GM18507 (cell line): ENCODE measurements at regions not wholly inside any gene's neighbourhood (a gene's known extent, or its start where the extent isn't known, plus 50 kb on each side); places are given as distances from the start of the nearest gene placed in this dataset.
"Not testable (repeated sequence)": the region's sequence is repeated elsewhere in the genome, so short reads cannot be mapped to it uniquely, and the experiment has no call there.

ENCODE experiments used
- DNase-seq: peaks from one replicate; pipeline ENCODE4 v3.0.0; 2011; ENCODE audit warnings: low read depth; ENCODE audit not compliant: insufficient read length; ENCODE audit errors: extremely low spot score
- FAIRE-seq: peaks from 2 replicates; lab custom pipeline; 2011; peaks lifted over from hg19 to GRCh38; lab: Jason Lieb, UNC

- no peak for FAIRE-seq
- DNase-seq, result no peak
Observed at GRCh38 chr16:47886139-47886538, 269.7 kb downstream of the ABCC12 start.

- DNase-seq (no peak), FAIRE-seq (no peak)
Observed at GRCh38 chr16:47885489-47885888, 270.3 kb downstream of the ABCC12 start.

GRCh38 chr16:47884116-47884725 lies 271.6 kb downstream of the ABCC12 start:
- no peak for DNase-seq
- FAIRE-seq, result no peak

- no peak for DNase-seq
- no peak for FAIRE-seq
Observed at GRCh38 chr16:47881574-47881973, 274.2 kb downstream of the ABCC12 start.

- FAIRE-seq (no peak), DNase-seq (no peak)
Observed at GRCh38 chr16:47880653-47881052, 275.1 kb downstream of the ABCC12 start.

GRCh38 chr16:47877166-47877565 lies 278.6 kb downstream of the ABCC12 start:
- DNase-seq, result no peak
- FAIRE-seq, result no peak

- FAIRE-seq (no peak), DNase-seq (no peak)
Observed at GRCh38 chr16:47876511-47876910, 279.3 kb downstream of the ABCC12 start.

- no peak for FAIRE-seq
- no peak for DNase-seq
Observed at GRCh38 chr16:47873434-47873833, 282.4 kb downstream of the ABCC12 start.

GRCh38 chr16:47872225-47872624 lies 283.6 kb downstream of the ABCC12 start:
- no peak for FAIRE-seq
- no peak for DNase-seq

GRCh38 chr16:47866423-47866822 lies 289.4 kb downstream of the ABCC12 start:
- DNase-seq (no peak), FAIRE-seq (no peak)

- no peak for FAIRE-seq
- no peak for DNase-seq
Observed at GRCh38 chr16:47865337-47865855, 290.4 kb downstream of the ABCC12 start.

- FAIRE-seq, DNase-seq: not testable (repeated sequence)
Observed at GRCh38 chr16:47864262-47864661, 291.5 kb downstream of the ABCC12 start.

- FAIRE-seq (no peak), DNase-seq (no peak)
Observed at GRCh38 chr16:47861999-47862398, 293.8 kb downstream of the ABCC12 start.

GRCh38 chr16:47858333-47858982 lies 297.3 kb downstream of the ABCC12 start:
- no peak for FAIRE-seq
- DNase-seq, result no peak

GRCh38 chr16:47855431-47855830 lies 300.4 kb downstream of the ABCC12 start:
- no peak for FAIRE-seq
- DNase-seq, result no peak

GRCh38 chr16:47854737-47855136 lies 301.1 kb downstream of the ABCC12 start:
- FAIRE-seq, result no peak
- no peak for DNase-seq

GRCh38 chr16:47852991-47853390 lies 302.8 kb downstream of the ABCC12 start:
- DNase-seq (no peak), FAIRE-seq (no peak)

- FAIRE-seq (no peak), DNase-seq (no peak)
Observed at GRCh38 chr16:47851146-47851545, 304.6 kb downstream of the ABCC12 start.

- FAIRE-seq (no peak), DNase-seq (no peak)
Observed at GRCh38 chr16:47849736-47850135, 306.1 kb downstream of the ABCC12 start.

GRCh38 chr16:47848421-47849109 lies 307.2 kb downstream of the ABCC12 start:
- no peak for DNase-seq
- FAIRE-seq, result no peak
